Thyroid gland (tissue), 4 donors: ENCODE measurements at regions not wholly inside any gene's neighbourhood (a gene's known extent, or its start where the extent isn't known, plus 50 kb on each side); places are given as distances from the start of the nearest gene placed in this dataset.

Source experiments
- POLR2A ChIP-seq, 2 donors: fragments of 450-650 bp; IDR thresholded peaks; one replicate each; pipeline ENCODE4 v1.6.1; 2017; ENCODE audit warnings: antibody characterized with exemption in 2 of 2, mild to moderate bottlenecking in 2 of 2, moderate library complexity in 1 of 2
- TF ChIP-seq, protein P1 (sequence below), 6 experiments: fragments of 200-600 bp in 3 of 6; fragments of 450-650 bp in 3 of 6; sonication (generic) in 3 of 6; IDR thresholded peaks; one replicate each; pipeline ENCODE4 v1.5.1; 2016 to 2019; ENCODE audit warnings: antibody characterized with exemption in 6 of 6, mild to moderate bottlenecking in 2 of 6, inconsistent platforms in 1 of 6, moderate library complexity in 1 of 6

- TF ChIP-seq, protein P1, sequence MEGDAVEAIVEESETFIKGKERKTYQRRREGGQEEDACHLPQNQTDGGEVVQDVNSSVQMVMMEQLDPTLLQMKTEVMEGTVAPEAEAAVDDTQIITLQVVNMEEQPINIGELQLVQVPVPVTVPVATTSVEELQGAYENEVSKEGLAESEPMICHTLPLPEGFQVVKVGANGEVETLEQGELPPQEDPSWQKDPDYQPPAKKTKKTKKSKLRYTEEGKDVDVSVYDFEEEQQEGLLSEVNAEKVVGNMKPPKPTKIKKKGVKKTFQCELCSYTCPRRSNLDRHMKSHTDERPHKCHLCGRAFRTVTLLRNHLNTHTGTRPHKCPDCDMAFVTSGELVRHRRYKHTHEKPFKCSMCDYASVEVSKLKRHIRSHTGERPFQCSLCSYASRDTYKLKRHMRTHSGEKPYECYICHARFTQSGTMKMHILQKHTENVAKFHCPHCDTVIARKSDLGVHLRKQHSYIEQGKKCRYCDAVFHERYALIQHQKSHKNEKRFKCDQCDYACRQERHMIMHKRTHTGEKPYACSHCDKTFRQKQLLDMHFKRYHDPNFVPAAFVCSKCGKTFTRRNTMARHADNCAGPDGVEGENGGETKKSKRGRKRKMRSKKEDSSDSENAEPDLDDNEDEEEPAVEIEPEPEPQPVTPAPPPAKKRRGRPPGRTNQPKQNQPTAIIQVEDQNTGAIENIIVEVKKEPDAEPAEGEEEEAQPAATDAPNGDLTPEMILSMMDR (IDR thresholded peaks at IDR 0.05): no peak
- no peak for TF ChIP-seq POLR2A (IDR thresholded peaks at IDR 0.05)
Measured at GRCh38 chr4:106507440-106507839, 138.9 kb upstream of the GIMD1 start.
